Pons (tissue), 1 donor: ENCODE measurements at regions not wholly inside any gene's neighbourhood (a gene's known extent, or its start where the extent isn't known, plus 50 kb on each side); places are given as distances from the start of the nearest gene placed in this dataset.

Source experiments
- DNase-seq: peaks from one replicate; pipeline ENCODE4 v3.0.0-alpha.2; 2016; ENCODE audit warnings: low spot score

GRCh38 chr13:103788061-103788652 lies 721.9 kb upstream of the SLC10A2 start:
- peak; percentile 9 for DNase-seq

GRCh38 chr13:103772576-103772975 lies 706.4 kb upstream of the SLC10A2 start:
- no peak for DNase-seq

- no peak for DNase-seq
These were observed 696.3 kb upstream of the SLC10A2 start for GRCh38 chr13:103762523-103762922.

GRCh38 chr13:103759361-103759760 lies 693.1 kb upstream of the SLC10A2 start:
- no peak for DNase-seq

GRCh38 chr13:103758222-103758621 lies 692.0 kb upstream of the SLC10A2 start:
- DNase-seq = no peak

- DNase-seq = no peak
These were observed 691.1 kb upstream of the SLC10A2 start for GRCh38 chr13:103757361-103757760.

- DNase-seq = no peak
These were observed 688.6 kb upstream of the SLC10A2 start for GRCh38 chr13:103754783-103755182.

- no peak for DNase-seq
These were observed 668.6 kb upstream of the SLC10A2 start for GRCh38 chr13:103734837-103735236.

GRCh38 chr13:103731959-103732358 lies 665.7 kb upstream of the SLC10A2 start:
- DNase-seq = no peak

GRCh38 chr13:103730407-103730806 lies 664.2 kb upstream of the SLC10A2 start:
- no peak for DNase-seq

GRCh38 chr13:103726808-103727207 lies 660.6 kb upstream of the SLC10A2 start:
- DNase-seq = no peak

- no peak for DNase-seq
These were observed 650.5 kb upstream of the SLC10A2 start for GRCh38 chr13:103716718-103717117.

GRCh38 chr13:103715335-103715734 lies 649.1 kb upstream of the SLC10A2 start:
- DNase-seq = no peak

- DNase-seq = no peak
These were observed 637.0 kb upstream of the SLC10A2 start for GRCh38 chr13:103703246-103703645.

GRCh38 chr13:103698000-103698399 lies 631.8 kb upstream of the SLC10A2 start:
- no peak for DNase-seq

- no peak for DNase-seq
These were observed 629.1 kb upstream of the SLC10A2 start for GRCh38 chr13:103695320-103695719.

- DNase-seq = no peak
These were observed 628.3 kb upstream of the SLC10A2 start for GRCh38 chr13:103694471-103694870.

GRCh38 chr13:103694033-103694432 lies 627.8 kb upstream of the SLC10A2 start:
- DNase-seq = no peak

- no peak for DNase-seq
These were observed 626.2 kb upstream of the SLC10A2 start for GRCh38 chr13:103692442-103692841.

- DNase-seq = no peak
These were observed 610.1 kb upstream of the SLC10A2 start for GRCh38 chr13:103676329-103676728.

GRCh38 chr13:103671547-103671946 lies 605.3 kb upstream of the SLC10A2 start:
- no peak for DNase-seq

- DNase-seq = peak; percentile 2
These were observed 597.8 kb upstream of the SLC10A2 start for GRCh38 chr13:103663996-103664395.

GRCh38 chr13:103656311-103656710 lies 590.1 kb upstream of the SLC10A2 start:
- DNase-seq = no peak

GRCh38 chr13:103640606-103641005 lies 574.4 kb upstream of the SLC10A2 start:
- no peak for DNase-seq

- DNase-seq = no peak
These were observed 573.1 kb upstream of the SLC10A2 start for GRCh38 chr13:103639326-103639725.
